Skeletal muscle tissue (tissue), 3 donors: ENCODE measurements at regions not wholly inside any gene's neighbourhood (a gene's known extent, or its start where the extent isn't known, plus 50 kb on each side); places are given as distances from the start of the nearest gene placed in this dataset.

Experiments used
- H3K27ac ChIP-seq: one replicate; pipeline ENCODE4 v1.7.0; 2013; ENCODE audit warnings: mild to moderate bottlenecking, low read depth, low read length, inconsistent platforms
- H3K27me3 ChIP-seq, 3 donors: one replicate each; pipeline ENCODE4 v1.7.0; 2013; ENCODE audit warnings: low read length in 3 of 3; ENCODE audit not compliant: control insufficient read depth in 3 of 3, insufficient read depth in 3 of 3
- H3K36me3 ChIP-seq, 3 donors: one replicate each; pipeline ENCODE4 v1.7.0; 2013; ENCODE audit warnings: low read length in 3 of 3; ENCODE audit not compliant: control insufficient read depth in 3 of 3, insufficient read depth in 3 of 3
- H3K4me1 ChIP-seq, 3 donors: one replicate each; pipeline ENCODE4 v1.7.0; 2013; ENCODE audit warnings: low read length in 3 of 3, mild to moderate bottlenecking in 3 of 3; ENCODE audit not compliant: control insufficient read depth in 3 of 3, insufficient read depth in 3 of 3
- H3K4me3 ChIP-seq, 3 donors: one replicate each; pipeline ENCODE4 v1.7.0; 2013; ENCODE audit warnings: low read length in 3 of 3
- H3K9ac ChIP-seq, 3 donors: one replicate each; pipeline ENCODE4 v1.7.0; 2013; ENCODE audit warnings: low read length in 3 of 3, mild to moderate bottlenecking in 3 of 3, moderate library complexity in 2 of 3, low read depth in 1 of 3
- H3K9me3 ChIP-seq, 3 donors: one replicate each; pipeline ENCODE4 v1.7.0; 2013; ENCODE audit warnings: low read length in 3 of 3; ENCODE audit not compliant: control insufficient read depth in 3 of 3
- donor health status: Osteomylitis.

- Histone ChIP-seq H3K9ac (no peak overlapping the region), H3K36me3 (no peaks in the 10 kb centered on the region), H3K9me3 (no peaks in the 10 kb centered on the region), H3K4me3 (no peak overlapping the region), H3K27ac (no peak overlapping the region), H3K4me1 (no peaks in the 10 kb centered on the region), H3K27me3 (no peaks in the 10 kb centered on the region)
Observed at GRCh38 chr19:31770223-31770622, 421.0 kb upstream of the TSHZ3 start.

DNA sequence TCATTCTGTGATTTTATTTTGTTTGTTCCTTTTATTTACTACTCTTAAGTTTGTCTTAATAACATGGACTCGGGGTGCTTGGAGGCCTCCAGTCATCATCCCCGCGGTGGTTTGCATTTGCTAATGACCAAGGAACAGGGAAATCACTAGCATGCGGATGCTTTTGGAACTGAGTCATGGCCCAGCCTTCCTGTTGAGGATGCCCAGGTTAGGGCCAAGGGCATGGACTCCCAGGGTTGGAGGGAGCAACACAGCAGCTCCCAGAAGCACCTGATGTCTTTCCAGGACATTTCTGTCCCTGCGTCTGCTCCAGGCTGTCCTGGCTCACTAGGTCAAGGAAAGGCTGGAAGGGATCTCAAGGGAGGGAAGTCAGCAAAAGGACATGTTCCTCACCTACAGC, 423.7 kb upstream of the TSHZ3 start:
- Histone ChIP-seq H3K4me3 (no peak overlapping the region), H3K27ac (no peak overlapping the region), H3K36me3 (no peaks in the 10 kb centered on the region), H3K9me3 (no peaks in the 10 kb centered on the region), H3K9ac (no peak overlapping the region), H3K27me3 (no peaks in the 10 kb centered on the region), H3K4me1 (no peaks in the 10 kb centered on the region)

GRCh38 chr19:31781542-31781941, 432.3 kb upstream of the TSHZ3 start:
- Histone ChIP-seq H3K9me3 (no peaks in the 10 kb centered on the region), H3K27me3 (no peaks in the 10 kb centered on the region), H3K36me3 (no peaks in the 10 kb centered on the region), H3K4me1 (no peaks in the 10 kb centered on the region), H3K27ac (no peak overlapping the region), H3K9ac (no peak overlapping the region), H3K4me3 (no peak overlapping the region)

DNA sequence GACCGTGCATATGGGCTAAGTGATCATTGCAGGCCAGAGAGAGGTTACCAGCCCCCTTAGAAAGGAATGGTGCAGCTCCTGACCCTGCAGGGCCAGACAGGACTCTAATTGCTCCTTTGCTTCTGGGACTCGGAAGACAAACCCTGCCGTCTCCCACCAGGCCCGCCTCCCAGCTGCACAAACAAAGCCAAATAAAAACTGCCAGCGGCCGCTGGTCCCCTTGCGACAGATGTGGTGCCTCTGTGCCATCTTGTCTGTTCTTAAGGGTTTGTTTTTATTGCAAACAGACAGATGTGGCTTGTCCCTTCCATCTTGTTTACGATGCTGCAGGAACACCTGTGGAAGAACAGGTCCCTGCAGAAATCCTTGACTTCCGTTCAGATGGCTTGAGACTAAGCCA, 434.4 kb upstream of the TSHZ3 start:
- no peak overlapping the region for H3K4me3 ChIP-seq
- no peaks in the 10 kb centered on the region for H3K36me3 ChIP-seq
- no peaks in the 10 kb centered on the region for H3K9me3 ChIP-seq

GRCh38 chr19:31784671-31785101, 435.4 kb upstream of the TSHZ3 start:
- no peak overlapping the region for H3K9ac ChIP-seq
- H3K27me3 ChIP-seq = no peaks in the 10 kb centered on the region
- no peak overlapping the region for H3K27ac ChIP-seq
- no peak overlapping the region for H3K4me3 ChIP-seq
- no peaks in the 10 kb centered on the region for H3K9me3 ChIP-seq
- no peaks in the 10 kb centered on the region for H3K4me1 ChIP-seq
- H3K36me3 ChIP-seq = no peaks in the 10 kb centered on the region

More for the DNA sequence above, 434.4 kb upstream of the TSHZ3 start:
- Histone ChIP-seq H3K9ac (no peak overlapping the region), H3K27me3 (no peaks in the 10 kb centered on the region), H3K4me1 (no peaks in the 10 kb centered on the region), H3K27ac (no peak overlapping the region)

DNA sequence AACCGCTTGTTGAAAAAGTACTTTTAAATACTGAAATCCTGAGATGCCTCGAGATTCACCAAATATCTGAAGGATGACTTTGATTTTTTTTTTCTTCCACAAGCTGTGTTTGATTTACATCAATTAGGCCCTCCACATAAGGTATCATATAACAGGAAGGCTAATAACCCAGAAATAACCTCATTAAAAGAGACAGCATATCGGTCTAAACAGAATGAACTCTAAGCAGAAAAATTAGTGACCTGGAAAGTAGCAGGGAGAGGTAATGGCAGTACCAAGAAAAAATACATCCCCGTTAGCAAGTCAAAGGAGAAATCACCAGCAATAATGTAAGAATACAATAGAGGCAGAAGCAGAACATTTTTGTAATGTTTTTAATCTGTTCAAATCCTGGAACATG, 452.4 kb upstream of the TSHZ3 start:
- Histone ChIP-seq H3K27ac (no peak overlapping the region), H3K4me3 (no peak overlapping the region), H3K27me3 (no peaks in the 10 kb centered on the region), H3K9me3 (no peaks in the 10 kb centered on the region), H3K36me3 (no peaks in the 10 kb centered on the region), H3K9ac (no peak overlapping the region), H3K4me1 (no peaks in the 10 kb centered on the region)

DNA sequence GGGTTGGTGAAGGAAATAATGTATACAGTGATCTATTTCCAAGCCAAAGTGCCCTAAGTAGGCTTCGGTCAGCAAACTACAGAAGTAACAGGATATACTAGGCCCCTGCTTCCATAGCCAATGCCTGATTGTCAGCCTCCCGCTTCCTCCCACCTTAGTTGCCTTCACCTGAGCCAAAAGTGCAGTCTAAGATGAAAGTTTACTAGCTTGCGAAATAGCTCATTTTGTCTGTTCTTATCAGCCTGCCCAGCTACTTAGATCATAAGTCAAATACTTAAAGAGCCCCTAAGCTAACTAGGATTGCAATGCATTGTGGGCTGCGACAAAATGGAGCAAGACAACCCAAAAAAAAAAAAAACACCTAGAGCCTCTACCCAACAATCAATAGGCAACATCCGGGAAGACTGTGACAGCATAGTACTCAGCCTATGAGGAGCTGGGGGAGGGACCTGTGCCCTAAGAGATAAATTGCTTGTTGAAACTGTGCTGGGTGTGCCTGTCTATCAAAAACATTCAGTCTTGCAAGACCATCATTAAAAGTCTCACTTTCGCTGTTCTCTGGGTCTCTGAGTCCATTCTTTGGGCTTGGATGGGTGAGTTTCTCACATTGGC, 454.7 kb upstream of the TSHZ3 start:
- Histone ChIP-seq H3K27me3 (no peaks in the 10 kb centered on the region), H3K27ac (no peak overlapping the region), H3K9ac (no peak overlapping the region), H3K36me3 (no peaks in the 10 kb centered on the region), H3K4me1 (no peaks in the 10 kb centered on the region), H3K9me3 (no peaks in the 10 kb centered on the region), H3K4me3 (no peak overlapping the region)

GRCh38 chr19:31804668-31805067, 455.4 kb upstream of the TSHZ3 start:
- no peaks in the 10 kb centered on the region for H3K27me3 ChIP-seq
- H3K9me3 ChIP-seq = no peaks in the 10 kb centered on the region
- H3K4me3 ChIP-seq = no peak overlapping the region
- no peaks in the 10 kb centered on the region for H3K4me1 ChIP-seq
- H3K27ac ChIP-seq = no peak overlapping the region
- no peaks in the 10 kb centered on the region for H3K36me3 ChIP-seq
- no peak overlapping the region for H3K9ac ChIP-seq

GRCh38 chr19:31810536-31811109, 461.4 kb upstream of the TSHZ3 start:
- H3K4me1 ChIP-seq = no peaks in the 10 kb centered on the region
- H3K27me3 ChIP-seq = no peaks in the 10 kb centered on the region
- H3K9ac ChIP-seq = no peak overlapping the region
- H3K9me3 ChIP-seq = no peaks in the 10 kb centered on the region
- no peaks in the 10 kb centered on the region for H3K36me3 ChIP-seq
- no peak overlapping the region for H3K4me3 ChIP-seq
- H3K27ac ChIP-seq = no peak overlapping the region

DNA sequence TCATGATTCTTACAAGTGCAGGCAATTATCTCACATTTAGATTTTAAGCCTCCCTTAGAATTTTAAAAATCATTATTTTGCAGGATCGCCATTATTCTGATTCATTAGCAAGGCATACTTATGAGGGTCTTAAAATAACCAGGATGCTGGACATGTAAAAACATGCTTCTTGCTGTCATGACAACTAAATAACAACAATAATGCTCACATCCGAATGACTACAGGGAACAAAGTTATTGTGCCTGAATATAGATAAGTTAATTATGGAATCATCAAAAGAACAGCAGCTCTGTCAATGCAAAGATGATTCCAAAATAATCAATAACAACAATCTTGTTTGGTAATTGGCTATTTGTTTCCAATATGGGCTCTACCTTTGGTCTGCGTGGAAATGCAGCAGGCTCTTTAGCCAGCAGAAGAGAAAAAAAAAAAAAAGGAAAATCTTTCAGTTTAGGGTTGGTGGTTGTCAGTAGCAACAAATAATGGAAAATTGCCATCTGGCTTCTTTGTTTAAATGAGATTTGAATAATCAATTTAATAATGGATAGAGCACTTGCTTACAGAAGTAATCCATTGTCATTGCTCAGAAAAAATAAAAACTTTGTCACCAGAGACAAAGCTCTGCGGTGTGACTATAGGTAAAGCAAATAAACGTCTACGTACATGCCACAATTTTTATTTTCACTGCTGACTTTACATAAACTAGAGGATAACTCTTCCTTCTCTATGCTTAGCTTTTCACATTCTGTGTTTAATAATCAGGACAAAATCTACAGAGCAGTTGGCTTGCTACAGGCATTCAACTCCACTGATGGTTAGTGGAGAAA, 468.9 kb upstream of the TSHZ3 start:
- no peak overlapping the region for H3K4me3 ChIP-seq
- H3K9ac ChIP-seq = no peak overlapping the region
- no peaks in the 10 kb centered on the region for H3K36me3 ChIP-seq
- H3K4me1 ChIP-seq = no peaks in the 10 kb centered on the region
- H3K27me3 ChIP-seq = no peaks in the 10 kb centered on the region
- H3K27ac ChIP-seq = no peak overlapping the region
- H3K9me3 ChIP-seq = no peaks in the 10 kb centered on the region
